Panc1 (cell line): ENCODE measurements at regions not wholly inside any gene's neighbourhood (a gene's known extent, or its start where the extent isn't known, plus 50 kb on each side); places are given as distances from the start of the nearest gene placed in this dataset.

Experiments
- ATAC-seq: fragments of 200-7000 bp; cut with Tn5 transposase; 2 replicates; pipeline ENCODE4 v1.9.1; 2020; ENCODE audit warnings: mild to moderate bottlenecking, moderate library complexity
- BruUV-seq: library from RNA; stranded (reverse); fragments of 400-500 nt; replicated peaks from 2 replicates; lab custom pipeline; 2021; lab: Mats Ljungman, UMichigan
- CTCF ChIA-PET: fragments of 300-600 bp; sonication (Branson Sonifier 250); formaldehyde crosslinking; loops from one replicate; lab custom pipeline; 2022; ENCODE audit warnings: antibody characterized with exemption; lab: Charles Lee
- POLR2A ChIA-PET: fragments of 300-600 bp; sonication (Branson Sonifier 250); formaldehyde crosslinking; loops from one replicate; lab custom pipeline; 2022; ENCODE audit warnings: antibody characterized with exemption; lab: Charles Lee
- DNase-seq: peaks from one replicate; pipeline ENCODE4 v3.0.0-alpha.2; 2010; ENCODE audit warnings: low read depth, low spot score
- H3K27ac ChIP-seq: 2 replicates; pipeline ENCODE4 v1.5.1; 2011; ENCODE audit warnings: mild to moderate bottlenecking, low read length, inconsistent platforms
- H3K27me3 ChIP-seq: fragments of 200-500 bp; sonication (Bioruptor generic); 2 replicates; pipeline ENCODE4 v1.6.0; 2014; ENCODE audit warnings: low read length, inconsistent platforms; ENCODE audit not compliant: control insufficient read depth, insufficient read depth
- H3K36me3 ChIP-seq: fragments of 200-500 bp; sonication (Bioruptor generic); 2 replicates; pipeline ENCODE4 v1.5.1; 2014; ENCODE audit warnings: inconsistent platforms, mild to moderate bottlenecking, low read length, moderate library complexity; ENCODE audit not compliant: control insufficient read depth, insufficient read depth
- H3K4me1 ChIP-seq: 2 replicates; pipeline ENCODE4 v1.5.1; 2011; ENCODE audit warnings: inconsistent platforms, mild to moderate bottlenecking, low read length, moderate library complexity; ENCODE audit not compliant: control insufficient read depth, insufficient read depth
- H3K4me3 ChIP-seq, 2 experiments: 2 replicates each; pipeline ENCODE4 v1.5.1; 2011 to 2012; ENCODE audit warnings: low read depth in 2 of 2, low read length in 2 of 2, mild to moderate bottlenecking in 2 of 2, inconsistent platforms in 1 of 2, moderate library complexity in 1 of 2
- H3K9me3 ChIP-seq: fragments of 200-500 bp; sonication (Bioruptor generic); 2 replicates; pipeline ENCODE4 v1.5.1; 2014; ENCODE audit warnings: low read depth, mild to moderate bottlenecking, inconsistent platforms, low read length, moderate library complexity; ENCODE audit not compliant: control insufficient read depth, insufficient read depth
- POLR2AphosphoS5 ChIP-seq: IDR thresholded peaks from 2 replicates; pipeline ENCODE4 v1.6.1; 2012; ENCODE audit warnings: mild to moderate bottlenecking, low read depth, low read length, moderate library complexity
- REST ChIP-seq, 2 experiments: IDR thresholded peaks; 2 replicates each; pipeline ENCODE4 v1.6.1; 2011 to 2012; ENCODE audit warnings: low read depth in 2 of 2, control low read depth in 1 of 2, low read length in 1 of 2, mild to moderate bottlenecking in 1 of 2, moderate library complexity in 1 of 2; ENCODE audit not compliant: insufficient read depth in 1 of 2
- SIN3A ChIP-seq: IDR thresholded peaks from 2 replicates; pipeline ENCODE4 v1.6.1; 2012; ENCODE audit warnings: low read depth, mild to moderate bottlenecking, low read length, moderate library complexity, borderline replicate concordance; ENCODE audit not compliant: insufficient read depth
- TCF7L2 ChIP-seq: IDR thresholded peaks from 2 replicates; pipeline ENCODE4 v1.6.1; 2011; ENCODE audit warnings: mild to moderate bottlenecking, low read depth, low read length, inconsistent platforms
- in situ Hi-C: cut with HindIII; loops from 2 replicates; pipeline ENCODE4 v1.10.0; 2016; ENCODE audit warnings: low sequenced_read_pairs, low pct_unique_long_range_greater_than_20kb
- intact Hi-C: fragments of 100-400 bp; cut with micrococcal nuclease; formaldehyde crosslinking; loops from one replicate; pipeline ENCODE4 v1.10.0; 2022; ENCODE audit not compliant: unreplicated experiment
- TF ChIP-seq, protein P1 (sequence below): fragments of 450-650 bp; IDR thresholded peaks from 2 replicates; pipeline ENCODE4 v1.5.1; 2017; ENCODE audit warnings: mild to moderate bottlenecking

DNA sequence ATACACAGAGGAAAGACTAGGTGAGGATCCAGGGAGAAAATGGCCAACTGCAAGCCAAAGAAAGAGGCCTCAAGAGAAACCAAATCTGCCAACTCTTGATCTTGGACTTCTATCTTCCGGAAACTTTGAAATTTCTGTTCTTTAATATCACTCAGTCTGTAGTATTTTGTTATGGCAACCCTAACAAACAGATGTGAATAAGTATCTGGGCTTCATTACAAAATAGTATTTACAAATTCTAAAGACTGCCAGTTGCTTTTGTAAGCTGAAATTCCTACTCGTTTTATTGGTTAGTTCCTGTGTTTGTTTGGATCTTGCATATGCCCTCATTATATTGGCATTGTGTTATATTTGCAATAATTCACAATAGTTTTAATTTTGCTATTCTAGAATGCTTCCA lies 143.2 kb upstream of the USP15 start:
- in situ Hi-C loops: no loop called here
- Histone ChIP-seq H3K27me3 (no peaks in the 10 kb centered on the region), H3K36me3 (no peaks in the 10 kb centered on the region)

DNA sequence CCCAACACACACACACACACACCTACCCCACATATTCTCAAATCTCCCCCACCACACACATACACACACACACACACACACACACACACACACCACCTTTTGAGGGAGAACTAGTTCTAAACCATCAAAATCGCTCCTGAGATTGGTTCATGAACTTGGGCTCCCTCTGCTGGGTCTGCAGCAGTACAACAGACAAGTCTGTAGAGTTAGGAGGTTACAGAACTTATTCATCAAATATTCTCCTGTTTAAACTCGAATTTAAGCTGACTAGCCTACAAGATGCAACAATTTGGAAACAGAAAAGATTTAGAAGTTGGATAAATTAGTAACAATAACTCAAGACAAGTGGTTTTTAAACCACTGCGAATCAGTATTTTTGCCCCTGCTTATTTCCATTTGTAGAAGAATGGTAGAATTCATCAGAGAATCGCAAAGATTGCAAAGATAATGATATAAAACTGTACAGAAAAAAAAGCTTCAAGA lies 136.4 kb upstream of the USP15 start:
- DNase-seq (peak; percentile 2), ATAC-seq (peak; percentile 68; the same call in 1 of the 2 replicates)
- BruUV-seq: no TSS peak
- H3K27me3 ChIP-seq: peaks cover 2% of the 10 kb centered on the region
- in situ Hi-C loops: no loop called here
- no peaks in the 10 kb centered on the region for H3K4me1 ChIP-seq
- H3K36me3 ChIP-seq: no peaks in the 10 kb centered on the region
- no peak overlapping the region for H3K4me3 ChIP-seq
- intact Hi-C loops: no loop called here
- ChIA-PET POLR2A (no interaction called here), CTCF (interaction anchor here (0.9 kb wide), 1 partner anchor 348 kb away, joined by 3 read pairs; no protein-coding TSS in a partner anchor)
- TF ChIP-seq TCF7L2: no peak
- TF ChIP-seq, protein P1, sequence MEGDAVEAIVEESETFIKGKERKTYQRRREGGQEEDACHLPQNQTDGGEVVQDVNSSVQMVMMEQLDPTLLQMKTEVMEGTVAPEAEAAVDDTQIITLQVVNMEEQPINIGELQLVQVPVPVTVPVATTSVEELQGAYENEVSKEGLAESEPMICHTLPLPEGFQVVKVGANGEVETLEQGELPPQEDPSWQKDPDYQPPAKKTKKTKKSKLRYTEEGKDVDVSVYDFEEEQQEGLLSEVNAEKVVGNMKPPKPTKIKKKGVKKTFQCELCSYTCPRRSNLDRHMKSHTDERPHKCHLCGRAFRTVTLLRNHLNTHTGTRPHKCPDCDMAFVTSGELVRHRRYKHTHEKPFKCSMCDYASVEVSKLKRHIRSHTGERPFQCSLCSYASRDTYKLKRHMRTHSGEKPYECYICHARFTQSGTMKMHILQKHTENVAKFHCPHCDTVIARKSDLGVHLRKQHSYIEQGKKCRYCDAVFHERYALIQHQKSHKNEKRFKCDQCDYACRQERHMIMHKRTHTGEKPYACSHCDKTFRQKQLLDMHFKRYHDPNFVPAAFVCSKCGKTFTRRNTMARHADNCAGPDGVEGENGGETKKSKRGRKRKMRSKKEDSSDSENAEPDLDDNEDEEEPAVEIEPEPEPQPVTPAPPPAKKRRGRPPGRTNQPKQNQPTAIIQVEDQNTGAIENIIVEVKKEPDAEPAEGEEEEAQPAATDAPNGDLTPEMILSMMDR: peak; percentile 86
- H3K9me3 ChIP-seq: no peaks in the 10 kb centered on the region
- H3K27ac ChIP-seq: no peak overlapping the region

More for the DNA sequence above, 143.2 kb upstream of the USP15 start:
- POLR2A ChIA-PET: no interaction called here
- Histone ChIP-seq H3K9me3 (no peaks in the 10 kb centered on the region), H3K4me1 (no peaks in the 10 kb centered on the region), H3K4me3 (no peak overlapping the region), H3K27ac (no peak overlapping the region)
- CTCF ChIA-PET: no interaction called here
- BruUV-seq: no TSS peak
- DNase-seq (no peak), ATAC-seq (no peak)
- intact Hi-C loops: no loop called here
- TF ChIP-seq SIN3A: no peak

- in situ Hi-C loops: no loop called here
- intact Hi-C loops: no loop called here
- no peak for ATAC-seq
- BruUV-seq: no TSS peak
- DNase-seq: no peak
- Histone ChIP-seq H3K4me1 (no peaks in the 10 kb centered on the region), H3K27ac (no peak overlapping the region), H3K27me3 (peaks cover 8% of the 10 kb centered on the region), H3K9me3 (no peaks in the 10 kb centered on the region; the same call in 1 of the 2 replicates), H3K36me3 (no peaks in the 10 kb centered on the region), H3K4me3 (no peak overlapping the region)
- TF ChIP-seq POLR2AphosphoS5 (no peak), SIN3A (no peak), REST (IDR thresholded peaks at IDR 0.05; ENCODE audit: insufficient read depth in 1 of 2, low read depth in 2 of 2, low read length in 1 of 2) (no peak), TCF7L2 (no peak)
- TF ChIP-seq, protein P1: no peak
- CTCF ChIA-PET: no interaction called here
- POLR2A ChIA-PET: no interaction called here
These were observed 132.7 kb upstream of the USP15 start for GRCh38 chr12:62127516-62127915.
